ENCODE measurements at regions not wholly inside any gene's neighbourhood (a gene's known extent, or its start where the extent isn't known, plus 50 kb on each side); places are given as distances from the start of the nearest gene placed in this dataset.

- DNase-seq: no peak
Observed at GRCh38 chr5:33303579-33304095, 137.1 kb upstream of the TARS1 start.

GRCh38 chr5:33304601-33305000, 136.2 kb upstream of the TARS1 start:
- H3K4me1 ChIP-seq: no peaks in the 10 kb centered on the region
- DNase-seq: no peak
- H3K27me3 ChIP-seq: no peaks in the 10 kb centered on the region
- H3K9me3 ChIP-seq: no peaks in the 10 kb centered on the region
- no peak overlapping the region for H3K4me3 ChIP-seq (ENCODE audit: low read depth, low read length)
- TF ChIP-seq, protein P1, sequence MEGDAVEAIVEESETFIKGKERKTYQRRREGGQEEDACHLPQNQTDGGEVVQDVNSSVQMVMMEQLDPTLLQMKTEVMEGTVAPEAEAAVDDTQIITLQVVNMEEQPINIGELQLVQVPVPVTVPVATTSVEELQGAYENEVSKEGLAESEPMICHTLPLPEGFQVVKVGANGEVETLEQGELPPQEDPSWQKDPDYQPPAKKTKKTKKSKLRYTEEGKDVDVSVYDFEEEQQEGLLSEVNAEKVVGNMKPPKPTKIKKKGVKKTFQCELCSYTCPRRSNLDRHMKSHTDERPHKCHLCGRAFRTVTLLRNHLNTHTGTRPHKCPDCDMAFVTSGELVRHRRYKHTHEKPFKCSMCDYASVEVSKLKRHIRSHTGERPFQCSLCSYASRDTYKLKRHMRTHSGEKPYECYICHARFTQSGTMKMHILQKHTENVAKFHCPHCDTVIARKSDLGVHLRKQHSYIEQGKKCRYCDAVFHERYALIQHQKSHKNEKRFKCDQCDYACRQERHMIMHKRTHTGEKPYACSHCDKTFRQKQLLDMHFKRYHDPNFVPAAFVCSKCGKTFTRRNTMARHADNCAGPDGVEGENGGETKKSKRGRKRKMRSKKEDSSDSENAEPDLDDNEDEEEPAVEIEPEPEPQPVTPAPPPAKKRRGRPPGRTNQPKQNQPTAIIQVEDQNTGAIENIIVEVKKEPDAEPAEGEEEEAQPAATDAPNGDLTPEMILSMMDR (IDR thresholded peaks at IDR 0.05; ENCODE audit: low read depth, low read length): no peak
- H3K36me3 ChIP-seq: no peaks in the 10 kb centered on the region

More at GRCh38 chr5:33303579-33304095, 137.1 kb upstream of the TARS1 start:
- no peak overlapping the region for H3K4me3 ChIP-seq (ENCODE audit: low read depth, low read length)
- TF ChIP-seq, protein P1 (IDR thresholded peaks at IDR 0.05; ENCODE audit: low read depth, low read length): no peak
- H3K27me3 ChIP-seq: no peaks in the 10 kb centered on the region
- H3K4me1 ChIP-seq: no peaks in the 10 kb centered on the region
- H3K9me3 ChIP-seq: no peaks in the 10 kb centered on the region
- no peaks in the 10 kb centered on the region for H3K36me3 ChIP-seq

DNA sequence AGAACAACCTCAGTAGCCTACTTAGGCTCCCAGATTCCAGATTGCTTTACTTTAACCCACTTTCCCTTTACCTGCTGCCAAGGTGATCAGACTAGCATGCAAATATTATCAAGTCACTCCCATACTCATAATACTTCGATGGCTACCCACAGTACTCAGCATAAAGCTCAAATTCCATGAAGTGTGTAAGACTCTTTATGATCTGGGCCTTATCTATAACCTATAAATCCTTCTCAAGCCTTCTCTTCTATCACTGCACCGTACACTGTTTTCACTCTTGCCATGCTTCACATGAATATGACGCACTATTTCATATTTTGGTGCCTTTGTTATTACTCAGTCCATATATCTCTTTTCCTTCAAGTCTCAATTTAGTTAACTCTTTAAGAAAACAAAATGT, 135.2 kb upstream of the TARS1 start:
- Histone ChIP-seq H3K4me3 (ENCODE audit: low read depth, low read length) (no peak overlapping the region), H3K27me3 (no peaks in the 10 kb centered on the region), H3K9me3 (no peaks in the 10 kb centered on the region), H3K4me1 (no peaks in the 10 kb centered on the region), H3K36me3 (no peaks in the 10 kb centered on the region)
- TF ChIP-seq, protein P1 (IDR thresholded peaks at IDR 0.05; ENCODE audit: low read depth, low read length): no peak
- no peak for DNase-seq

GRCh38 chr5:33306758-33307157, 134.0 kb upstream of the TARS1 start:
- Histone ChIP-seq H3K9me3 (no peaks in the 10 kb centered on the region), H3K4me3 (ENCODE audit: low read depth, low read length) (no peak overlapping the region), H3K36me3 (no peaks in the 10 kb centered on the region), H3K27me3 (no peaks in the 10 kb centered on the region), H3K4me1 (no peaks in the 10 kb centered on the region)
- TF ChIP-seq, protein P1 (IDR thresholded peaks at IDR 0.05; ENCODE audit: low read depth, low read length): no peak
- no peak for DNase-seq

GRCh38 chr5:33308586-33308985, 132.2 kb upstream of the TARS1 start:
- Histone ChIP-seq H3K4me1 (no peaks in the 10 kb centered on the region), H3K36me3 (no peaks in the 10 kb centered on the region), H3K27me3 (no peaks in the 10 kb centered on the region), H3K4me3 (ENCODE audit: low read depth, low read length) (no peak overlapping the region), H3K9me3 (no peaks in the 10 kb centered on the region)
- TF ChIP-seq, protein P1 (IDR thresholded peaks at IDR 0.05; ENCODE audit: low read depth, low read length): no peak
- DNase-seq: no peak

DNA sequence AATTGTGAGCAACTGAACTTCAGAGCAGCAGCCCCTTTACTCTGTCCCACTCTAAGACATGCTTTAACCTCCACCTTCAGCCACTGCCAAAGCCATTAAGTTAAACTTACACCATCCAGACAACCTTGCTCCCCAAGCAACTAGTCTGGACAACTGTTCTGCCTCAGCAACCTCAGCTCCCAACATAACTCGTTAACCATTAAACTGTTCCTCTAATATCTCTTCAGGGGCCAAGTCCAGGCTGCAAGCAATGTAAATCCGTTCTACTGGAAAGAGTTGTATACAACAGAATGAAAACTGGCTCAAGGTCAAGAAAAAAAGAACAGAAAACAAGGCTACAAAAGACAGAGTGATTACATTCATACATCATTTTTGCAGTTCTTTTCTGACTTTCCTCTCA, 131.7 kb upstream of the TARS1 start:
- Histone ChIP-seq H3K4me1 (no peaks in the 10 kb centered on the region), H3K36me3 (no peaks in the 10 kb centered on the region), H3K4me3 (ENCODE audit: low read depth, low read length) (no peak overlapping the region), H3K9me3 (no peaks in the 10 kb centered on the region), H3K27me3 (no peaks in the 10 kb centered on the region)
- TF ChIP-seq, protein P1 (IDR thresholded peaks at IDR 0.05; ENCODE audit: low read depth, low read length): no peak
- DNase-seq: no peak
